ENCODE measurements at regions not wholly inside any gene's neighbourhood (a gene's known extent, or its start where the extent isn't known, plus 50 kb on each side); places are given as distances from the start of the nearest gene placed in this dataset.

DNA sequence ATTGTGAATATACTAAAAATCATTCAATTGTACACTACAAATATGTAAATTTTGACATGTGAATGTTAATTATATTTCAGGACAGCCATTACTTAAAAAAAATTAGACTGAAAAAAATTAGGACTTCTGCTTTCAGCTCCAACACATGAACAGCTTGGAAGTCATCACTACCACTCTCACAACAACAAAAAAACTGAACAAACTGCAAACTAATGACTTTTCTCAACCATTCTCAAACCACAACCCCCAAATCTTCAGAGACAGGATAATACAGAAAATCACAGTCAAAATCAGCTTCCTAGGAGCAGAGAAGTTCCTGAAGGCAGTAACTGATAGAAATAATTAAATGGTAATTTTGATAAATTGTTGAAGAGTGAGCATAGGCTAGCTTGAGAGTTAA, 686.4 kb downstream of the TLE1 start:
- Histone ChIP-seq H3K4me3 (no peak overlapping the region), H3K36me3 (ENCODE audit: control insufficient read depth, insufficient read depth, low read length) (no peaks in the 10 kb centered on the region), H3K27ac (ENCODE audit: extremely low read depth, low read depth, low read length) (no peak overlapping the region), H4K20me1 (replicated peaks; ENCODE audit: control insufficient read depth, insufficient read depth, low read length) (no peaks in the 10 kb centered on the region), H3K79me2 (ENCODE audit: control insufficient read depth, insufficient read depth, low read length) (no peaks in the 10 kb centered on the region), H3K27me3 (ENCODE audit: control insufficient read depth in 2 of 2, insufficient read depth in 2 of 2, low read length in 2 of 2) (no peaks in the 10 kb centered on the region), H3K4me2 (ENCODE audit: insufficient read depth, low read length) (no peak overlapping the region), H3K9me1 (ENCODE audit: control insufficient read depth, insufficient read depth, low read length) (no peaks in the 10 kb centered on the region), H3K9ac (ENCODE audit: insufficient read depth in 1 of 2, low read depth in 2 of 2, low read length in 2 of 2) (no peak overlapping the region), H2AFZ (ENCODE audit: low read depth, low read length) (no peak overlapping the region), H3K9me3 (replicated peaks; ENCODE audit: control insufficient read depth, insufficient read depth, low read depth, low read length) (no peaks in the 10 kb centered on the region), H3K4me1 (replicated peaks in 1 of 2; ENCODE audit: control insufficient read depth in 2 of 2, insufficient read depth in 2 of 2, low read length in 2 of 2) (no peaks in the 10 kb centered on the region)
- TF ChIP-seq ZSCAN29 (IDR thresholded peaks at IDR 0.05) (no peak), ZNF253 (CRISPR knock-in tag; conservative IDR thresholded peaks at IDR 0.05) (no peak), ZFPM2 (CRISPR knock-in tag; IDR thresholded peaks at IDR 0.05) (no peak), ZNF324 (CRISPR knock-in tag; IDR thresholded peaks at IDR 0.05) (no peak), ZNF143 (CRISPR knock-in tag; IDR thresholded peaks at IDR 0.05) (no peak), FOSL1 (tag; conservative IDR thresholded peaks at IDR 0.05) (no peak), DDX20 (tag; IDR thresholded peaks at IDR 0.05; ENCODE audit: low read depth) (no peak), ZNF197 (CRISPR knock-in tag; IDR thresholded peaks at IDR 0.05; ENCODE audit: low read depth) (no peak)
- TF ChIP-seq, protein P1, sequence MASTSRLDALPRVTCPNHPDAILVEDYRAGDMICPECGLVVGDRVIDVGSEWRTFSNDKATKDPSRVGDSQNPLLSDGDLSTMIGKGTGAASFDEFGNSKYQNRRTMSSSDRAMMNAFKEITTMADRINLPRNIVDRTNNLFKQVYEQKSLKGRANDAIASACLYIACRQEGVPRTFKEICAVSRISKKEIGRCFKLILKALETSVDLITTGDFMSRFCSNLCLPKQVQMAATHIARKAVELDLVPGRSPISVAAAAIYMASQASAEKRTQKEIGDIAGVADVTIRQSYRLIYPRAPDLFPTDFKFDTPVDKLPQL (IDR thresholded peaks at IDR 0.05; ENCODE audit: extremely low read depth, insufficient read length), result no peak
- BruUV-seq (replicated peaks), result no TSS peak
- intact Hi-C loops (cut with micrococcal nuclease), result no loop called here
- POLR2A ChIA-PET, result interaction anchor here (0.6 kb wide), 1 partner anchor 1908 kb away, joined by 3 read pairs; no protein-coding TSS in a partner anchor
- DNase-seq (ENCODE audit: extremely low read depth in 1 of 4, low spot score in 3 of 4) (no peak), FAIRE-seq (no peak), ATAC-seq (no peak)
- CTCF ChIA-PET (ENCODE audit: low intra/inter-chr PET ratio), result no interaction called here
- in situ Hi-C loops (cut with MboI), result no loop called here
